GM23248 (cell line): ENCODE measurements at regions not wholly inside any gene's neighbourhood (a gene's known extent, or its start where the extent isn't known, plus 50 kb on each side); places are given as distances from the start of the nearest gene placed in this dataset.

ENCODE experiments used
- DNase-seq: peaks from one replicate; pipeline ENCODE4 v3.0.0-alpha.2; 2015
- H2AFZ ChIP-seq: fragments of 200-600 bp; sonication (generic); 2 replicates; pipeline ENCODE4 v1.6.1; 2016; ENCODE audit warnings: antibody characterized with exemption
- H3F3A ChIP-seq: fragments of 200-600 bp; sonication (generic); 2 replicates; pipeline ENCODE4 v1.6.1; 2016; ENCODE audit warnings: mild to moderate bottlenecking, antibody characterized with exemption, mixed run types; ENCODE audit not compliant: insufficient read depth
- H3K27ac ChIP-seq: fragments of 200-600 bp; sonication (generic); 2 replicates; pipeline ENCODE4 v1.5.1; 2016; ENCODE audit warnings: mild to moderate bottlenecking
- H3K27me3 ChIP-seq: fragments of 200-600 bp; sonication (generic); replicated peaks from 2 replicates; pipeline ENCODE4 v1.6.1; 2016; ENCODE audit warnings: mild to moderate bottlenecking; ENCODE audit not compliant: insufficient read depth
- H3K36me3 ChIP-seq: fragments of 200-600 bp; sonication (generic); 2 replicates; pipeline ENCODE4 v1.6.1; 2016; ENCODE audit warnings: low read depth, mild to moderate bottlenecking
- H3K4me1 ChIP-seq: fragments of 200-600 bp; sonication (generic); 2 replicates; pipeline ENCODE4 v1.6.1; 2016; ENCODE audit warnings: mild to moderate bottlenecking; ENCODE audit not compliant: insufficient read depth
- H3K4me2 ChIP-seq: fragments of 200-600 bp; sonication (generic); one replicate; pipeline ENCODE4 v1.6.1; 2016; ENCODE audit warnings: mild to moderate bottlenecking; ENCODE audit not compliant: unreplicated experiment
- H3K4me3 ChIP-seq: fragments of 200-600 bp; sonication (generic); 2 replicates; pipeline ENCODE4 v1.5.1; 2016; ENCODE audit warnings: mild to moderate bottlenecking
- H3K79me2 ChIP-seq: fragments of 200-600 bp; sonication (generic); 2 replicates; pipeline ENCODE4 v1.6.1; 2016; ENCODE audit warnings: mild to moderate bottlenecking; ENCODE audit not compliant: insufficient read depth
- H3K9ac ChIP-seq: fragments of 200-600 bp; sonication (generic); 2 replicates; pipeline ENCODE4 v1.6.1; 2016; ENCODE audit warnings: mild to moderate bottlenecking
- H3K9me2 ChIP-seq: fragments of 200-600 bp; sonication (generic); 2 replicates; pipeline ENCODE4 v1.6.1; 2016; ENCODE audit warnings: mixed run types, mild to moderate bottlenecking, moderate library complexity; ENCODE audit not compliant: insufficient read depth
- H3K9me3 ChIP-seq: fragments of 200-600 bp; sonication (generic); one replicate; pipeline ENCODE4 v1.6.1; 2017; ENCODE audit warnings: low read depth
- H4K20me1 ChIP-seq: fragments of 200-600 bp; sonication (generic); 2 replicates; pipeline ENCODE4 v1.6.0; 2016; ENCODE audit not compliant: insufficient read depth
- EZH2 ChIP-seq: fragments of 200-600 bp; sonication (generic); IDR thresholded peaks from 2 replicates; pipeline ENCODE4 v1.6.1; 2018; ENCODE audit warnings: antibody characterized with exemption, mild to moderate bottlenecking; ENCODE audit not compliant: insufficient read depth, poor library complexity, severe bottlenecking
- EZH2phosphoT487 ChIP-seq: fragments of 200-600 bp; sonication (generic); IDR thresholded peaks from 2 replicates; pipeline ENCODE4 v1.6.1; 2018; ENCODE audit warnings: antibody characterized with exemption, moderate library complexity, mild to moderate bottlenecking, low read depth; ENCODE audit not compliant: insufficient read depth
- WGBS, 2 experiments: methylation state at CpG; one replicate each; pipeline ENCODE4 v1.1.6; 2015 to 2017; ENCODE audit warnings: low lambda C conversion rate in 2 of 2, low coverage in 1 of 2; ENCODE audit errors: missing lambda C conversion rate in 2 of 2; 5-methylcytosine and 5-hydroxymethylcytosine counted together
- in situ Hi-C: fragments of 300-500 bp; cut with MboI; formaldehyde crosslinking; loops from 2 replicates; pipeline ENCODE4 v1.15.0; 2020

GRCh38 chr5:117103703-117104102, 529.1 kb upstream of the SEMA6A start:
- no peak for DNase-seq
- Histone ChIP-seq H3K9ac (no peak overlapping the region), H3K4me3 (no peak overlapping the region), H3K4me2 (no peak overlapping the region), H3K9me2 (no peaks in the 10 kb centered on the region), H4K20me1 (no peaks in the 10 kb centered on the region), H3K36me3 (no peaks in the 10 kb centered on the region), H2AFZ (no peak overlapping the region), H3K4me1 (no peaks in the 10 kb centered on the region), H3K9me3 (no peaks in the 10 kb centered on the region), H3K79me2 (no peaks in the 10 kb centered on the region), H3K27ac (no peak overlapping the region), H3F3A (no peaks in the 10 kb centered on the region), H3K27me3 (no peaks in the 10 kb centered on the region)
- in situ Hi-C loops, result no loop called here
- TF ChIP-seq EZH2 (no peak), EZH2phosphoT487 (no peak)
- WGBS, 2 experiments, result 30 to 36% methylated on average over 4 of the region's 4 CpGs

GRCh38 chr5:117102591-117102990, 528.0 kb upstream of the SEMA6A start:
- DNase-seq, result no peak
- Histone ChIP-seq H2AFZ (no peak overlapping the region), H3K79me2 (no peaks in the 10 kb centered on the region), H3K9ac (no peak overlapping the region), H3K27ac (no peak overlapping the region), H3K4me3 (no peak overlapping the region), H3F3A (no peaks in the 10 kb centered on the region), H3K27me3 (no peaks in the 10 kb centered on the region), H3K9me2 (no peaks in the 10 kb centered on the region), H3K9me3 (no peaks in the 10 kb centered on the region), H3K4me1 (no peaks in the 10 kb centered on the region), H3K36me3 (no peaks in the 10 kb centered on the region), H4K20me1 (no peaks in the 10 kb centered on the region), H3K4me2 (no peak overlapping the region)
- in situ Hi-C loops, result no loop called here
- TF ChIP-seq EZH2phosphoT487, result no peak
- no peak for TF ChIP-seq EZH2

DNA sequence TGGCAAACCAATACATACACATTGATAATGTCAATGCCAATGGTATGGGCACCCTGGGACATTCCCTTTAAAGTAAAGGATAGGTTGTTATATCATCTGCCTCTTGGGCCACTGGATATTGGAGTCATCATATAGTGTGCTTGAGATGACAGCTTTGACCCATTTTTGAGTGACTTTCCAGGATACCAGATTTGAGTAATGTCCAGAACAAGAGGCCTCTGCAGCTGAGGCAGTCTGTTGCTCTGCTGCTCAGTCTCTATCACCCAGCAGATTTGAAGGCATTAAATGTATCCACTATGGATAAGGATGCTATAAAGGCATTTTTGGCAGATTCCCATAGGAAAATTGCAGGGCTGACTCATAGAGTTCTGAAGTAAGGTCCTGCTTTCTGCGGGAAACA, 525.6 kb upstream of the SEMA6A start:
- Histone ChIP-seq H3K9me3 (no peaks in the 10 kb centered on the region), H3F3A (no peaks in the 10 kb centered on the region), H3K36me3 (no peaks in the 10 kb centered on the region), H3K27ac (no peak overlapping the region), H3K9me2 (no peaks in the 10 kb centered on the region), H4K20me1 (no peaks in the 10 kb centered on the region), H3K4me1 (no peaks in the 10 kb centered on the region), H3K79me2 (no peaks in the 10 kb centered on the region), H3K27me3 (no peaks in the 10 kb centered on the region), H2AFZ (no peak overlapping the region), H3K4me2 (no peak overlapping the region), H3K9ac (no peak overlapping the region), H3K4me3 (no peak overlapping the region)
- 29 to 38% methylated on average over 1 of the region's 1 CpG for WGBS, 2 experiments
- DNase-seq, result no peak
- in situ Hi-C loops, result no loop called here
- TF ChIP-seq EZH2phosphoT487, result no peak
- TF ChIP-seq EZH2, result no peak

DNA sequence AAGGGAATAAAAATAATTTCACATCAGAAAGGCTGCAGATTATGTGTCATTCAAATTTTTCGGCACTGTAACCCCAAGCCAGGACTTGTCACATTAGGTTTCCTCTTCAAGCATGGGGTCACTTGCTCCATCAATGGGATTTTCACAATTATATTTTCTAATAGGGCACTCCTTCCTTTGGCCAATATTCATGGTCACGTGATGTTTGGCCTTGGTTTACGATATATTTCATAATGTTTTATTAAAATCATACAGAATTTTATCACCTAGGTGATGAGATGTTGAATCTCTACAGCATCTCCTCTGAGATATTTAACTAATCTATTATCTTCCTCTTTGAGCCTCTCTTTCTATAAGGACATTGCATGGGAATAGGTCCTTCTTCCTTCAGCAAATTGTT, 523.5 kb upstream of the SEMA6A start:
- in situ Hi-C loops, result no loop called here
- 22 to 27% methylated on average over 3 of the region's 3 CpGs for WGBS, 2 experiments

More for the DNA sequence above, 523.5 kb upstream of the SEMA6A start:
- TF ChIP-seq EZH2 (no peak), EZH2phosphoT487 (no peak)
- no peaks in the 10 kb centered on the region for H3K9me2 ChIP-seq
- no peaks in the 10 kb centered on the region for H4K20me1 ChIP-seq
- no peaks in the 10 kb centered on the region for H3K9me3 ChIP-seq
- no peak overlapping the region for H3K27ac ChIP-seq
- DNase-seq, result no peak
- H3K4me1 ChIP-seq, result no peaks in the 10 kb centered on the region
- H3K4me2 ChIP-seq, result no peak overlapping the region
- H3K27me3 ChIP-seq, result no peaks in the 10 kb centered on the region
- H3K79me2 ChIP-seq, result no peaks in the 10 kb centered on the region
- H3K9ac ChIP-seq, result no peak overlapping the region
- H3K36me3 ChIP-seq, result no peaks in the 10 kb centered on the region
- H3K4me3 ChIP-seq, result no peak overlapping the region
- H2AFZ ChIP-seq, result no peak overlapping the region
- H3F3A ChIP-seq, result no peaks in the 10 kb centered on the region
